ENCODE measurements at regions not wholly inside any gene's neighbourhood (a gene's known extent, or its start where the extent isn't known, plus 50 kb on each side); places are given as distances from the start of the nearest gene placed in this dataset.

GRCh38 chr10:3350617-3351258, 178.2 kb upstream of the PITRM1 start:
- Histone ChIP-seq H3K27me3 (ENCODE audit: control insufficient read depth, insufficient read depth, low read length) (no peaks in the 10 kb centered on the region), H3K27ac (ENCODE audit: low read length) (no peak overlapping the region), H3K4me3 (ENCODE audit: low read length) (no peak overlapping the region), H3K4me1 (ENCODE audit: control insufficient read depth, low read depth, low read length) (no peaks in the 10 kb centered on the region), H3K9me3 (ENCODE audit: control insufficient read depth, low read depth, low read length) (no peaks in the 10 kb centered on the region), H3K9ac (ENCODE audit: low read length) (no peak overlapping the region), H3K36me3 (ENCODE audit: control insufficient read depth, low read depth, low read length) (no peaks in the 10 kb centered on the region)

GRCh38 chr10:3350205-3350604, 177.6 kb upstream of the PITRM1 start:
- Histone ChIP-seq H3K4me1 (ENCODE audit: control insufficient read depth, low read depth, low read length) (no peaks in the 10 kb centered on the region), H3K27ac (ENCODE audit: low read length) (no peak overlapping the region), H3K9me3 (ENCODE audit: control insufficient read depth, low read depth, low read length) (no peaks in the 10 kb centered on the region), H3K4me3 (ENCODE audit: low read length) (no peak overlapping the region), H3K36me3 (ENCODE audit: control insufficient read depth, low read depth, low read length) (no peaks in the 10 kb centered on the region), H3K9ac (ENCODE audit: low read length) (no peak overlapping the region), H3K27me3 (ENCODE audit: control insufficient read depth, insufficient read depth, low read length) (no peaks in the 10 kb centered on the region)

DNA sequence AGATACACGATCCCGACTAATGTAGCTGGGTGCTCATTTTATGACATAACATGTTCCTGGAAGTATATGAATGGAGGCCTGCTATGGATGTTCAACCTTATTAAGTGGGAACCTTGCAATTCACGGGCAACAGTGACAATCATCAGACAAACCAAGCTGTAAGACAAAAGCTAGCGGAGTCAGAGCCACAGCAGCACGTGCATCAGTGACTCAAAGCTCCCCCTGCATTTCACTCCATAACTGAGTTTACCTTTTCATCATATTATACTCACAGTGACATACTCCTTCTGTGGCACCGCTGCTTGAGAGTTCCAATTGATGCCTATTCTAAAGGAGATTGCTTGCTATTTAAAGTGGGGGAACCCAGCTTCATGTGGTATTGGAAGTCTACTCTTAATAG, 176.0 kb upstream of the PITRM1 start:
- Histone ChIP-seq H3K9me3 (ENCODE audit: control insufficient read depth, low read depth, low read length) (no peaks in the 10 kb centered on the region), H3K4me3 (ENCODE audit: low read length) (no peak overlapping the region), H3K27me3 (ENCODE audit: control insufficient read depth, insufficient read depth, low read length) (no peaks in the 10 kb centered on the region), H3K36me3 (ENCODE audit: control insufficient read depth, low read depth, low read length) (no peaks in the 10 kb centered on the region), H3K27ac (ENCODE audit: low read length) (no peak overlapping the region), H3K4me1 (ENCODE audit: control insufficient read depth, low read depth, low read length) (no peaks in the 10 kb centered on the region), H3K9ac (ENCODE audit: low read length) (no peak overlapping the region)

DNA sequence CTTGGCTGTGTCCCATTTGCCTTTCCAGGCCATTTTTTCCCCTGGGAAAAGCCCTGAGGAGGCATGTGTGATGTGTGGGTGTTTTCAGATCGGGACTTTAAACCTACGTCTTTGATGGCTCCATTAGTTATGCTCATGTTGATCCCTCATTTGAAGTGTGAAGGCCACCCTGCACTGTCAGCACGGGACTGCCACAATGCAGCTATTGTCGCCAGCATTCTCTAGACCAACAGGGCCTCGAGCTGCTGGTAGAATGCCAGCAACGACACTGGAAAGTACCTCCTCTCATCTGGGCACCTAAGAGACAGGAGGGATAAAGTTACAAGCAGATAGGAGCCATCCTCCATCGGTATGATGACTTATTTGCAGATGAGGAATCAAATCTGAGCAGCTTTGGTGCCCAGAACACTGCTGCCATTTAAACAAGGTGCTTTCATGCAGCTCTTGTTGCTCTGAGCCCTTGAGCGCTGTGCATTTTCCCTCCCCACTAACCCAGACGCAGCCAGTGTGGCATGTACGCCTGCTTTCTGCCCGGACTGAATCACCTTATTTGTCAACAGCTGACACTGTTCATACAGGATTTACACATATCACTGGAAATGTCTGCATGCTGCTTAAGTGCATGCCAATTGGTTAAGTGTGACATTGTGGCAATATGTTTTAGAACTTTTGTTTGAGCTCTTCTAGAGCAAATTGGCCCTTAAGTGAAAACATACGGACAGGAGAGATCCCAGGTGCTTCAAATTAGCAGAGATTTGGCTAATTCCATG, 175.0 kb upstream of the PITRM1 start:
- Histone ChIP-seq H3K9me3 (ENCODE audit: control insufficient read depth, low read depth, low read length) (no peaks in the 10 kb centered on the region), H3K36me3 (ENCODE audit: control insufficient read depth, low read depth, low read length) (no peaks in the 10 kb centered on the region), H3K9ac (ENCODE audit: low read length) (no peak overlapping the region), H3K4me1 (ENCODE audit: control insufficient read depth, low read depth, low read length) (no peaks in the 10 kb centered on the region), H3K27me3 (ENCODE audit: control insufficient read depth, insufficient read depth, low read length) (no peaks in the 10 kb centered on the region), H3K4me3 (ENCODE audit: low read length) (no peak overlapping the region), H3K27ac (ENCODE audit: low read length) (no peak overlapping the region)

DNA sequence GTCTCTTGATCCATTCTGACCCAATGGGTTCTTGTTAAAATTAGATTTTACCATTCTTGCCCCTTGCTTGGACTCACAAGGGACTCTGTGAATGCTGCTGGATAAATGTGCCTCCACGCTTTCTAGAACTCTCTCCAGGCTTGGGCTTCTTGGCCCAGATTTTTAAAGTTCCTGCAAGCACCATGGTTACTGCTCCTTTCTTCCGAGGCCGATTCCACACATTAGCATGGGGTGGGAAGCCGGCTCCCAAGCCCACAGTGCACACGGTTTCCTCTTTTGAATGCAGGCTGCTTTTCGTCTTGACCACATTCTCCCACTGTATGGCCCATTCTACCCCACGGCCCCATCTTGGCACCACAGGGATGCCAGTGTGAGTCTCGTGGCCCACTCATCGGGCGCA, 174.3 kb upstream of the PITRM1 start:
- H3K9me3 ChIP-seq (ENCODE audit: control insufficient read depth, low read depth, low read length) = no peaks in the 10 kb centered on the region
- H3K36me3 ChIP-seq (ENCODE audit: control insufficient read depth, low read depth, low read length) = no peaks in the 10 kb centered on the region
- H3K4me3 ChIP-seq (ENCODE audit: low read length) = no peak overlapping the region
- H3K27ac ChIP-seq (ENCODE audit: low read length) = no peak overlapping the region
- H3K9ac ChIP-seq (ENCODE audit: low read length) = no peak overlapping the region
- H3K4me1 ChIP-seq (ENCODE audit: control insufficient read depth, low read depth, low read length) = no peaks in the 10 kb centered on the region
- H3K27me3 ChIP-seq (ENCODE audit: control insufficient read depth, insufficient read depth, low read length) = no peaks in the 10 kb centered on the region

DNA sequence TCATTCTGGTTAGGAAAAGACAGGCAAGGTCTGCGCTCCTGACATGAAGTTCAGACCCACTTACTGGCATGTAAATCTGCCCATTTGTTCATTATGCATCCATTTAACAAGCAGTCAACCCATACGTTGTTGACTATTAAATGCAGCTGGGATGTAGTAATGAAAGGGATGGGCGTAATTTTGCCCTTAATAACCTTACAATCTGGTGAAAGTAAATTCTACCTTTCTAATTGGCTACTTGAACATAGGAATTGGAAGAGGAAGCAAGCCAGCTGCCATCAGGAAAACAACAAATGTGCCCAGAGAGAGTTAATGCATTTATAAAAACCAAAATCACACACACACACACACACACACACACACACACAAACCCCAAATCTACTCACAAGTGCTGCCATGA, 170.2 kb upstream of the PITRM1 start:
- H3K9ac ChIP-seq (ENCODE audit: low read length) = no peak overlapping the region
- H3K9me3 ChIP-seq (ENCODE audit: control insufficient read depth, low read depth, low read length) = no peaks in the 10 kb centered on the region
- no peaks in the 10 kb centered on the region for H3K4me1 ChIP-seq (ENCODE audit: control insufficient read depth, low read depth, low read length)
- H3K27ac ChIP-seq (ENCODE audit: low read length) = no peak overlapping the region
- no peaks in the 10 kb centered on the region for H3K27me3 ChIP-seq (ENCODE audit: control insufficient read depth, insufficient read depth, low read length)
- no peak overlapping the region for H3K4me3 ChIP-seq (ENCODE audit: low read length)
- H3K36me3 ChIP-seq (ENCODE audit: control insufficient read depth, low read depth, low read length) = no peaks in the 10 kb centered on the region

DNA sequence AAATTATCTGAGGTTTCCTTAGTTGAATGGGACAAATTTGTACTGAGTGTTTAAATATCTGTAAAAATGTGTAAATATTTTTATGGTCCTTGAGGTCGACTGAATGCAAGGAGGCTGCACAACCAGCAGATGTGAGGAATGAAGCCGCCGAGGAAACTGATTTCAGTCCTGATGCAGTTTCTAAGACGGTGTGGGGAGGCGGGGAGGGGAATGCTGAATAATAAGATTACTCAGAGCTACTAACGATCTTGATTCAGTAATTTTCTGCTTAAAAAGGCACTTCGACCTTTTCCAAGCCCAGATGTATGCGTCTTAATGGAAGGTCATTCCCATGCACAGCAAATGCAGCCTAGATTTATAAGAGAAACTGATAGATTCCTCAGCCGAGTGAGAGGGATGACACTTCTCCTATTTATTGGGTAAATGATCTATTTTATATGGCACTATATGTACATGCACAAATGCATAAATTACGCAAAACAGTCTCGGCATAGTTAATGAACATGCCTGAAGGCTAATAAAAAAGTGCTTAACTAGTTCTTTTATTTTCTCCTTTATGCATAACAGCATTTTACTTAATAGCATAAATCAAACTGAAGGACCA, 167.6 kb upstream of the PITRM1 start:
- Histone ChIP-seq H3K9me3 (ENCODE audit: control insufficient read depth, low read depth, low read length) (no peaks in the 10 kb centered on the region), H3K27me3 (ENCODE audit: control insufficient read depth, insufficient read depth, low read length) (no peaks in the 10 kb centered on the region), H3K4me3 (ENCODE audit: low read length) (no peak overlapping the region), H3K27ac (ENCODE audit: low read length) (no peak overlapping the region), H3K4me1 (ENCODE audit: control insufficient read depth, low read depth, low read length) (no peaks in the 10 kb centered on the region), H3K36me3 (ENCODE audit: control insufficient read depth, low read depth, low read length) (no peaks in the 10 kb centered on the region), H3K9ac (ENCODE audit: low read length) (no peak overlapping the region)

DNA sequence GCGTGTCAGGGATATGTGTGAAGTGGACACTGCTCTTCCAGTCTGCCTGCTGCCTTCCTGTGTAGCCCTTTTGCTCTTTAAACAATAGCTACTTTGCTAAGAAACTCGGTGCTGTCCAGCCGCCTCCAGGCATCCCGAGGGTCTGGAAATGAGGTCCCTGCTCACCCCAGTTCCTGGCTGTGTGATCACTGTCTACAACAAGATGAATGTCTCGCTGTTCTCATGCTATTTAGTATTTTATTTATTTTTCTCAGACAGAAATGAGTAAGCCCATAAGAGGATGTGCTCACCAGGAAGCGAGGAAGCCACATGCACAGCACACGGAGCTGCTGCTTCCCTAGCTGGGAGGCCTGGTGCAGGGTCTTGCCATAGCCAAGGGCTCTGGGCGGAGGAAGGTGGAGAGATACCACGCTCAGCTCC, 167.0 kb upstream of the PITRM1 start:
- H3K4me3 ChIP-seq (ENCODE audit: low read length) = no peak overlapping the region
- no peak overlapping the region for H3K9ac ChIP-seq (ENCODE audit: low read length)
- no peaks in the 10 kb centered on the region for H3K27me3 ChIP-seq (ENCODE audit: control insufficient read depth, insufficient read depth, low read length)
- no peak overlapping the region for H3K27ac ChIP-seq (ENCODE audit: low read length)
- no peaks in the 10 kb centered on the region for H3K9me3 ChIP-seq (ENCODE audit: control insufficient read depth, low read depth, low read length)
- no peaks in the 10 kb centered on the region for H3K36me3 ChIP-seq (ENCODE audit: control insufficient read depth, low read depth, low read length)
- H3K4me1 ChIP-seq (ENCODE audit: control insufficient read depth, low read depth, low read length) = no peaks in the 10 kb centered on the region

DNA sequence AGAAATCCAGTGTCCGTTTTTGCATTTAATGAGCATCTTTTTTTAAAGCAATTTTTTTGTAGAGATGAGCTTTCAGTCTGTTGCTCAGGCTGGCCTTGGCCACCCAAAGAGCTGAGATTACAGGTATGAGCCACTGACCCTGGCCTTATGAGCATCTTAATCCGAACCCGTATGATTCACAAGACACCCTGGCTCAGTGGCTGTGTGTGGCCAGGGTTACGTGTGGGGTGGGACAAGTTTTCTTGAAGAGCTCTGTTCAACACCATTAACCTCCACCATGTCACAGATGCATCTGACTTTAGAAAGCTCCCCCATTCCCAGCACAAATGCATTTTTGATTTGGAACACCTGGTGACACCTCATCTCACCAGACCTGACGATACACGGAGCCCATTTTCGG, 166.5 kb upstream of the PITRM1 start:
- Histone ChIP-seq H3K9me3 (ENCODE audit: control insufficient read depth, low read depth, low read length) (no peaks in the 10 kb centered on the region), H3K4me1 (ENCODE audit: control insufficient read depth, low read depth, low read length) (no peaks in the 10 kb centered on the region), H3K9ac (ENCODE audit: low read length) (no peak overlapping the region), H3K36me3 (ENCODE audit: control insufficient read depth, low read depth, low read length) (no peaks in the 10 kb centered on the region), H3K27ac (ENCODE audit: low read length) (no peak overlapping the region), H3K27me3 (ENCODE audit: control insufficient read depth, insufficient read depth, low read length) (no peaks in the 10 kb centered on the region), H3K4me3 (ENCODE audit: low read length) (no peak overlapping the region)

- Histone ChIP-seq H3K36me3 (ENCODE audit: control insufficient read depth, low read depth, low read length) (no peaks in the 10 kb centered on the region), H3K4me1 (ENCODE audit: control insufficient read depth, low read depth, low read length) (peaks cover 4% of the 10 kb centered on the region), H3K4me3 (ENCODE audit: low read length) (no peak overlapping the region), H3K27me3 (ENCODE audit: control insufficient read depth, insufficient read depth, low read length) (no peaks in the 10 kb centered on the region), H3K9me3 (ENCODE audit: control insufficient read depth, low read depth, low read length) (no peaks in the 10 kb centered on the region), H3K27ac (ENCODE audit: low read length) (no peak overlapping the region), H3K9ac (ENCODE audit: low read length) (no peak overlapping the region)
Observed at GRCh38 chr10:3337741-3338140, 165.2 kb upstream of the PITRM1 start.

DNA sequence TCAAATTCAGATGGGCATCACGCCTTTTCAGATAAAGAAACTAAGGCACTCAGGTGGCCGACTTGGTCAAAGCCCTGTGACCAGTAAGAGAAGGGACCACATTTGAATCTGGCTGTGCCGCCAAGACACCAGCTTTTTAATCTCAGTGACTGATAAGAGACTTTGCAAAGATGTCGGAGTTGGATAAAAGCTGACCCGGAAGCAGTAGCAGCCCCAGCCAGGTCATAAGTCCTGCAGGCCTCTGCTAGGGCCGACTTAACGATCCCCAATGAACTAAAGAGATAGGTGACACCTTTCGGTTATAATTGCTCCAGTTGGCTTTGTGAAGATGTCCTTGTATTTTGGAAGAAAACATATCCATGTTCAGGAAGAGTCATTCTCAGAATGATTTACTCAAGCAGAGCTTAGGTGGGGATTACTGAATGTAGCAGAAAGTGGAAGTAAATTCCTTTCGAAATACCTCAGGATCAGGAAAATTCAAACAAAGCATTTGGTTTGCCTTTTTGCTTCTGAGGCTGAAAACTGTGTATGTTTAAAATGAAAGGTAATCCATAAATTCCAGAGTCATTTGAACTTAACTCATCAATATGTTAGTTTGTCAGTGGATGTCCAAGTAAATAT, 164.2 kb upstream of the PITRM1 start:
- Histone ChIP-seq H3K9me3 (ENCODE audit: control insufficient read depth, low read depth, low read length) (no peaks in the 10 kb centered on the region), H3K27me3 (ENCODE audit: control insufficient read depth, insufficient read depth, low read length) (no peaks in the 10 kb centered on the region), H3K27ac (ENCODE audit: low read length) (no peak overlapping the region), H3K4me1 (ENCODE audit: control insufficient read depth, low read depth, low read length) (peaks cover 7% of the 10 kb centered on the region), H3K36me3 (ENCODE audit: control insufficient read depth, low read depth, low read length) (no peaks in the 10 kb centered on the region), H3K9ac (ENCODE audit: low read length) (no peak overlapping the region), H3K4me3 (ENCODE audit: low read length) (no peak overlapping the region)
